GM21360 (cell line): ENCODE measurements at regions not wholly inside any gene's neighbourhood (a gene's known extent, or its start where the extent isn't known, plus 50 kb on each side); places are given as distances from the start of the nearest gene placed in this dataset.

Experiments
- ATAC-seq: cut with Tn5 transposase; IDR thresholded peaks from one replicate; pipeline ENCODE4 v1.9.1; 2021; ENCODE audit warnings: mild to moderate bottlenecking, moderate library complexity; ENCODE audit not compliant: unreplicated experiment

- no peak for ATAC-seq
These were observed 52.4 kb downstream of the CBLL2 start for GRCh38 chrX:22325096-22325495.

- no peak for ATAC-seq
These were observed 57.1 kb downstream of the CBLL2 start for GRCh38 chrX:22329783-22330182.

- no peak for ATAC-seq
These were observed 66.0 kb downstream of the CBLL2 start for GRCh38 chrX:22338740-22339139.

- no peak for ATAC-seq
These were observed 66.7 kb downstream of the CBLL2 start for GRCh38 chrX:22339459-22339858.

GRCh38 chrX:22340022-22340616 is 67.4 kb downstream of the CBLL2 start:
- ATAC-seq: no peak

GRCh38 chrX:22343192-22343591 is 70.5 kb downstream of the CBLL2 start:
- no peak for ATAC-seq

- no peak for ATAC-seq
These were observed 73.2 kb downstream of the CBLL2 start for GRCh38 chrX:22345884-22346283.

- ATAC-seq: no peak
These were observed 74.8 kb downstream of the CBLL2 start for GRCh38 chrX:22347491-22347890.

GRCh38 chrX:22349116-22349515 is 76.4 kb downstream of the CBLL2 start:
- ATAC-seq: no peak

- ATAC-seq: no peak
These were observed 78.4 kb downstream of the CBLL2 start for GRCh38 chrX:22351076-22351475.

GRCh38 chrX:22351966-22352365 is 79.3 kb downstream of the CBLL2 start:
- ATAC-seq: no peak

- no peak for ATAC-seq
These were observed 84.9 kb downstream of the CBLL2 start for GRCh38 chrX:22357621-22358020.

GRCh38 chrX:22360129-22360528 is 87.4 kb downstream of the CBLL2 start:
- no peak for ATAC-seq

GRCh38 chrX:22365460-22365859 is 92.7 kb downstream of the CBLL2 start:
- ATAC-seq: no peak

GRCh38 chrX:22366166-22366702 is 93.5 kb downstream of the CBLL2 start:
- no peak for ATAC-seq

GRCh38 chrX:22366906-22367305 is 94.2 kb downstream of the CBLL2 start:
- no peak for ATAC-seq

- ATAC-seq: no peak
These were observed 100.4 kb downstream of the CBLL2 start for GRCh38 chrX:22373094-22373493.

- no peak for ATAC-seq
These were observed 101.1 kb downstream of the CBLL2 start for GRCh38 chrX:22373766-22374165.

GRCh38 chrX:22376369-22376768 is 103.7 kb downstream of the CBLL2 start:
- ATAC-seq: no peak

- ATAC-seq: no peak
These were observed 105.6 kb downstream of the CBLL2 start for GRCh38 chrX:22378296-22378695.

GRCh38 chrX:22383988-22384387 is 111.3 kb downstream of the CBLL2 start:
- no peak for ATAC-seq

- no peak for ATAC-seq
These were observed 117.0 kb downstream of the CBLL2 start for GRCh38 chrX:22389556-22390179.
